HG03139 (cell line): ENCODE measurements at regions not wholly inside any gene's neighbourhood (a gene's known extent, or its start where the extent isn't known, plus 50 kb on each side); places are given as distances from the start of the nearest gene placed in this dataset.
A peak's percentile ranks its signal among the peaks of the same experiment; 100 is the strongest.

Experiments used
- ATAC-seq: cut with Tn5 transposase; IDR thresholded peaks from one replicate; pipeline ENCODE4 v1.9.1; 2021; ENCODE audit not compliant: unreplicated experiment

DNA sequence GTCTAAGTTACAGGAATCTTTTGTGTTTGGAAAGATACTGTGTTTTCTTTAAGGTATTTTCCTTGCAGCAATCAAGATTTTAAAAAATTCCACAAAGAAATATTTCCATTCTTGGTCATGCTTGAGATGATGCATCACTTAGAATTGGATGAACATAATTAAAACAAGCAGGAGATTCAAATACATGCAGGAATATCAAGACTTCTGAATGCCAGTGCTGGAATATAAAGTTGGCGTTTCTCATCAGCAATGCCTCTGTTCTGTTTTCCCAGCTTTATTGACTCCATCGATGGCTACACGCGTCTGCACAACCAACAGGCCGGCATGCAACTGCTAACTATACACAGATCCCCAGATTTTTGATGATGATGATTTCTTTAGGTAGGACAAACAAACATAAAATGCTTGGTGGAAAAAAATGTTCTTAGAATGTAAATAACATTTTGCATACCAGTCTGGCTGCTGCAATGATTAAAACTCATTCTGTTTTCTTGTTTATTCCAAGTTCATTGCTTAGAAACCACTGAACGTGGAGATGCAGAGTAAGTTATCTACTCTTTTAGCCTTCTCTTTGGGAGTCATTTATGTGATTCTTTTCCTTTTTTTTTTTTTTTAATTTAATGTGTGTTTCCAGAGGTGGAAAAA, 91.3 kb upstream of the FAM171A1 start:
- ATAC-seq, result no peak

DNA sequence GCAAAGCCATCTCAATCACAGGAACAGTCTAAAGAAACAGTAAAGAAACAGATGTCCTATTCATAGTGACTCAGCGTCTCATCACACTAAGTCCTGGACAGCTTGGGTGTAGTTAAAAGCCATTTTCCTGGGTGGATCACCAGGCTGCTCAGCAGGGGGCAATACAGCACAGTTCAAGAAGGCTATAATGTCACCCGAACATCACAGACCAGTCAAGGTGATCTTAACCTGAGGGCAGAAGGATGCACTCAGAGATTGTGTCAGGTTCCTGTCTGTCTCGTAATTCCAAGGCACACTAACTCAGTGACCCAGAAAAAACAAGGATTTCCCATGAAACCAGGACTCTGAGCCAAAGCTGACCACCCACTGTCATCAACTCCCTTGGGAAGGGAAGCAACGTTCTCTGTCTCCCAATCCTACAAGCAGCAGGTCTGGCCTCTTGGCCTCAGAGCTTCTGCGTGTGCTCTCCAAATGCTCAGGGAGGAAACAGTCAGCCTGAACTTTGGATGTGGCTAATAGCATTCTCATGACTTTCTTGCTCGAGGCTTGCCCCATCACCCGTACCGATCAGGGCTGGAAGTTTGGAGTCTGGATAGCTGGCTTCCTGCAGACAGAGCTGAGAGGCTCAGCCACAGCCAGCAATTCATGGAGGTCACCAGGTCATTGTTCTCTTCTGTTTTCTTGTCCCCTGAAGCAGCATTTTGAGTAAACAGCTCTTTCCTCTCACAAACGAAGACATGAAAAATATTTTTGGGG, 90.4 kb upstream of the FAM171A1 start:
- ATAC-seq, result no peak

DNA sequence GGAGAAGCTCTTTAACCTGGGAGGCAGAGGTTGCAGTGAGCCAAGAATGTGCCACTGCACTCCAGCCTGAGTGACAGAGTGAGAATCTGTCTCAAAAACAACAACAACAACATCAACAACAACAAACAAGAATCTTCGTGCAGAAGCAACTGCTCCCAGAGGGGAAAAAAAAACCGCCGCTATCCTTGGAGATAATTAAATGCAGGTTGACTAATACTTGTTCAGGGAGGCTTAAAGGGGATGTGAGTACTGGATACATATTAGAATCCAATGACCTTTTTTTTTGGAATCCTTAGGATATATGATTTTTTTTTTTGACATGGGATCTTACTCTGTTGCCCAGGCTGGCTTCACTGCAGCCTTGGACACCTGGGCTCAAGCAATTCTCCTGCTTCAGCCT, 89.6 kb upstream of the FAM171A1 start:
- ATAC-seq, result no peak

DNA sequence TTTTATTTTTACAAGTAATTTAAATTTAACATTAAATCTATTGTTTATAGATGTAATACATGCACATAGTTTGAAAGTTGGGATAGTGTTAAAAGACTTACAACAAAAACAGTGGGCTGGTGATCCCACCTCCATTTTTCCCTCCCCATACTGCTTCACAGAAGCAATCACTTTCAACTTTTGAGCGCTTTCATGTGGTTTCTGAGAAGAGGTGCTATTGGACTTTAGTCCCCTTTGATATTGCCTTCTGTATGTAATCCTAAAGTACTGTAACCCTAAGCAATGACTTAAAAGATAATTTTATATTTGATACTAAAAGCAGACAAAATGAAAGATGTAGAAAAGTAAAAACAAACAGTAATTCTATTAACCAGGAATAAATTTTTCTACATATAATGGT, 88.1 kb upstream of the FAM171A1 start:
- ATAC-seq, result no peak

DNA sequence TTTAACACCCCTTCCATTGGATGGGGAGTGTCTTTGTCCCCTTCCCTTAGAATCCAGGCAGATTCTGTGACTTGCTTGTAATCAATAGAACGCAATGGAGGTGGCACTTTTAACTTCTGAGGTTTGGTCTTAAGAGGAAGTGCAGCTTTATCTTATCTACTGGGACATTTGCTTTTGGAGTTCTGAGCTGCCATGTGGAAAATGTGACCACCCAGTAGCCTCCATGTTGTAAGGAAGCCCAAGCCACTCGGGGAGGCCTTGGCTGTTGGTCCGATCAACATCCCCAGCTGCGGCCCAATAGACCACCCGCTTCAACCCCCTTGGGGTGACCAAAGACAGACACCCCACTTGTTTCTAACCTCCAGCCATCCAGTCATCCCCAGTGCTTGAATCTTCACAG, 86.3 kb upstream of the FAM171A1 start:
- no peak for ATAC-seq

DNA sequence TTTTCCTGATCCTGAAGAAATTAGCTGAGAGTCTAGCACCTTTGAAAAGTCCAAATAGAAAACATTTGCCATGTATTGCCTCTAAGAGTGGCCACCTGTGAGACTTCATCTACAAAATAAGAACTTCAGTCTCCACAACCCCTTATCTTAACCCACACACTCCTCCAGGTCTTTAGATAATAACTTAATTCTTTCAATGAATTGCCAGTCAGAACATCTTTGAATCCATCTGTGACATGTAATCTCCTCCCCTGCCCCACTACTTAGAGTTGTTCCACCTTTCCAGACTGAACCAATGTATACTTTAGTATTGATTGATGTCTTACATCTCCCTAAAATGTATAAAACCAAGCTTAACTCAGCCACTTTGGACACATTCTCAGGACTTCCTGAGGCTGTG, 84.4 kb upstream of the FAM171A1 start:
- ATAC-seq, result no peak

DNA sequence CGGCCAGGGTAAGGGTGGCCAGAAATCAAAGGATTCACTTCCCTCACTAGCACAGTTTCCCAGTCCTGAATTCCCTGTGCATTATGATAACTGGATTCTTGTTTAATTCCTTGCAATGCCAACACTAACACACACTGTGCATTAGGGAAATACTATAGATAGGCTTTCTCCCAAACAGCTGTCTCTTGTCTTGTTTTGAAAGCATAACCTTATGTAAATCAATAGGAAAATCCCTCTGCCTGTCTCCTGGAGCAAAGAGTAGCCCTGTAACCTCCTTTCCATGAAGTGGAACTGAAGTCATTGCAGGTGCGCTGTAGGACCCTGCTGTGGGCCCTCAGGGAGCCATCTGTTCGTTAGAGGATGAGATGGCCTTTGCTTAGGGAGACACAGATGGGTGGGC, 82.8 kb upstream of the FAM171A1 start:
- ATAC-seq, result no peak

DNA sequence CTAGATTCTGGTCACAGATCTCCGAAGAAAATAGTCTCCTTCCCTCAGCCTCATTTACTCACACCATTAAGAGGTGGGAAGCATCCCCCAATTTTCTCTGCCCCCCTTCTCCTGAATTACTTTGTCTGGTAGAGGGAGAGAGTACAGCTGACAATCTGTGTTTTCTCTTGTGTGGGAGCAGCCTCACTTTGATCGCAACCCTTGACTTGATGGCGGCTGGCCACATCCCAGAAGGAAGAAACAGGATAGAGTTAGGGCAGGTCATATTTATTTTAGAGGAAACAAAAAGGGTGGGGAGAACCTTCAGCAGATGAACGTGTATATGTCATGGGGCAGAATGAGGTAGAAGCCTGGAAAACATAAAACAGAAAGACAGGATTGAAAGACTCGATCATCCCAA, 82.4 kb upstream of the FAM171A1 start:
- no peak for ATAC-seq

DNA sequence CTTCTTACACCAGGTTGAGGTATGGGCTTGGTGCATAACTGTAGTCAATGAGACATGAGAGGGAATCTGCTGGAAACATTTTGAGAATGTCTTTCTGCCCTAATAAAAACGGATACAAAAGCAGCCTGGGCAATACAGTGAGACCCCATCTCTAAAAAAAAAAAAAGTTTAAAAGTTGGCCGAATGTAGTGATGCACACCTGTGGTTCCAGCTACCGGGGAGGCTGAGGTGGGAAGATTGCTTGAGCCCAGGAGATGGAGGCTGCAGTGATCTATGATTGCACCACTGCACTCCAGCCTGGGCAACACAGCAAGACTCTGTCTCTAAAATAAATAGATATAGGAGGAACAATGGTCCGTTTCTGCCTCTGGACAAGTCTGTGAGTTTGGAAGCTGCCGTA, 81.5 kb upstream of the FAM171A1 start:
- no peak for ATAC-seq

DNA sequence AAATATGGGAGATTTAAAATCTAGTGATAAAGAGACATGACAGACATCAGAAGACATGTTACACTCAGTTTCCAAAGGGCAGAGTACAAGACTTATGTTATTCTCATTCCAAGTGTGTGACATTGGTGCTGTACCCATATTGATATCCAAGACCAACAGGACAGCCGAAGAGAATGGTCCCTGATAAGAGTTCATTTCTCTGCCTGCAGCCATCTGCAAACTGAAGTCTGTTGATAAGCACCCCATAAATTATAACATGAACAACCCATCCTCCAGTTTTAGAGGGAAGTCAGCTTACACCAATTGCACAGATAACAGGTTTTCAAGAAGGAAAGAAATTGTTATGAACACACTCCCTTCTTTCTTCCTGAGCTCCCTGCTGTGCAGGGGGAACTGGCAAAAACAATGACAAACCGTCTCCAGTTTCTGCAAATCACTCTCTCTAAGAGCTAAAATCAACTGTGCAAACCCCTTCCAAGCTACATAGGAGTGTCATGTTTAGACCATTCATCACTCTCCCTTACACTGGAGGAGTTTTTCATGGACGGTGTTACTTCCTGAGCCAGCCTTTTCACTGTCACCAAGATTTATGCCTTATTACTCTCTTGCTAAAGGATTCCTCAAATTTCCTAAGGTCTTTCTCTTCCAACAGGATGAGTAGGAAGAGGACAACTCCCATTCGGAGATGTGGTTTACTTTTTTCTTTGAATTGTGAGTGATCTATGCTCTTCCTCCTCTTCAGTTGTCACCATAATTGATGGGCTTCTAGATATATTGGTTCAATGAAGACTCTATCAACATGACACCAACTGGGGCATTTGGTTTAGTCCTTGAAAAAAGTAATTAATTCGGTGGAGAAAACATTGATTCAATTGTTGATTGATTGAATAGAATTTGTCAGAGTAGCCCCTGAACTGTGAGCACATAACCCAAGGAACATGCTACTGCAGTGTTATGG, 80.3 kb upstream of the FAM171A1 start:
- no peak for ATAC-seq

DNA sequence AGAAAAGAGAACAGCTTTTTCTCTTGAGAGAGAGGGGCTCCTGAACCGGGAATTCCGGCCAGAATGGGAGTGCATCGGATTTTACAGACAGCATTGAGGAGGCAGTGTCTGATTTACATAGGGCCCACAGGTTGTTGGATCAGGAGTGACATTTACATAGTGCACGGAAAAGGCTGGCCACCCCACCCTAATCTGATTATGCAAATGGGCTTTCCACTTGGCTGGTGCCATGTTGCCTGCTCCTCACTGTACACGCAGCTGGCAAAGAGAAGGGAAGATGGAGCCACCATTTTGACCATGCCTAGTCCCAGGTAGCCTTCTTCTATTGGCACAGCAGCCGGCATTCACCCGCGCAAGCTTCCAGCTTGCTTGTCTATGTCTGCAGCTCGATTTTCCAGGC, 77.5 kb upstream of the FAM171A1 start:
- ATAC-seq, result no peak

DNA sequence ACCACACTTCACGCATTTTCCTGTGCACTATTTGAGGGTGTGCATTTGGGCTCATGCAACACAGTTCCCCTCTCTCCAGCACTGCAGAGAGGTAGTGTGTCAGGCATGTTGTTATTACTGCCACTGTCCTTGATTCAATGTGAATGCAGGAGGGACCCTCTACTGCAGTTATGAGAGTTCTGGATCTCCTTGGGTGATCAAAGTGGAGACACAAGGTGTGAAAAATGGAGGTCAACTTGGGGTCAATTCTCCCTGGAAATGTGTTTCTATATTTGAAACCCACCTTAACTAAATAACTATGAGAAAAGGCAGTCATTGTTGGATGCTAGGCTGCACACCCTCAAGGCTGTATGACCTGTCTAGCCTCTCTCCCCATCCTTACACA, 73.9 kb upstream of the FAM171A1 start:
- no peak for ATAC-seq

DNA sequence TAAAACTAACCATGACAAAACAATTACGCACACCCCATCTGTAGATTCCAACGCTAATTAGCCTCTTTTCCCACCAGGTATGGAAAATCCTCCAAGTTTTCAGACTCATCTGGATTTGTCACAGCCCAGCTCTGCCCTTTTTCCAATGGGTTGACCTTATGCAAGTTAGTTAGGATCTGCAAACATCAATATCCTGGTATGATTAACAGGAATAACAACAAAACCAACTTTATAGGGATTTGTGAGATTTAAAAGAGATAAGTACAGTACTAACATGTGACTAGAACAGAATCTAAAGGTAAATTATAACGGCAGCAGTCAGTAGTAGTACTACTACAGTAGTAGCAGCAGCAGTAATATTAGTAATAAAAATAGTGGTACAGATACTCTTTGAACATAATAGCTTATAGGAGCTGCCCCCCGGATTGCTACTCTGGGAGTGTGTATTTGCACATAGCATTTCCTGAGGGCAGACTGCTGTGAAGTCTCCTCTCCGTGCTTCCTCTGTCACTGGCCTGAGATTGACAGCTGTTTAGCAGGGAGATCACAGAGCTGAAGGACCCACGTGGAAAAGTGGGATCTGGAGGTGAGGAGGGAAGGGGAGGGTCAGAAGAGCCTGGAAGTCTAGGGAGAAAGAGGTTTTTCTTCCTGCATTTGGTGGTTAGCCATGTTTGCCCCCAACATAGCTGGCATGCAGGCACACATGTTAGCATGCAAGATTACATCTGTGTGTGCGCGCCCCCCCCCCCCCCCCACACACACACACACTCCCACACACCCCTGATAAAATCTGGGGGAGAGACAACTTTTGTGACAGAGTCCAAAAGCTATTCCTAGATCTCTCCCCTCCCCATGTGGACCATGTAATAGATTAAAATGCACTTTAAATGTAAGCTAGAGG, 73.3 kb upstream of the FAM171A1 start:
- no peak for ATAC-seq

DNA sequence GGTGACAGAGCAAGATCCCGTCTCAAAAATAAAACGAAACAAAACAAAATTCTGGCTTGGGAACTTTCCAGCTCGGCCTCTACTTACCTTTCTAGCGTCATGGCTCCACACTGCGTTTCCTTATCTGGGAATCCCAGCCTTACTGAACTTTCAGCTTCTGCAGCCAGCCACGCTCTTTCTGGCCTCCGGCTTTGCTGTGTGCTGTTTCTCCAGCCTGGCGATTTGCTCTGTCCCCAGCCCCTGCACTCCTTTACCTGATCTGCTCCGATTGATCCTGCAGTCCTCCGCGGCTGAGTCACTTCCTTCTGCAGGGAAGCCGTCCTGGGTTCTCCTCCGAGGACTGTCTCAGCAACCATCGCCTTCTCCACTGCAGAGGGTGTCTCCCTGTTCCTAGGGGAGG, 71.0 kb upstream of the FAM171A1 start:
- ATAC-seq, result no peak

DNA sequence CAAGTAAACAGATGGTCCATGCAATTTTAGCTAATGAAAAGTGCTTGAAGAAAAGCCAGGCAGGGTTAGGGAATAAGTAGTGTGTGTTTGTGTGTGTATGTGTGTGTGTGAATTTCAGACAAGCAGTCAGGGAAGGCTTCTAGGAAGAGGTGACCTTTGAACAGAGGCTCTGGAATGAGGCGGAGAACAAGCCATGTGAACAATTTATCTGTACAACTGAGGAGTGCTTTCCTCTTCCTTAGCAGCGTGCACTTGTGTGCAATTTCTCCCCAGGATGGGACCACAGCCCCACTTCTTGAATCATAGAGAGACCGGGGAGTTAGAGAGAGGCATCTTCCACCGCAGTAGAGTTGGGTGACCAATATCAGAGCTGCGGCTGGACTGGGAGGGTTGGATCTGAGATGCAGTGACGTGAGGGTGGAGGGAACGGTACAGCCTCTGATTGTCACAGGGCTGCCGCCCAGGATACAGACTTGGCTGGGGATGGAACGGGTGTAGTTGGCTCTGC, 69.2 kb upstream of the FAM171A1 start:
- ATAC-seq, result no peak

DNA sequence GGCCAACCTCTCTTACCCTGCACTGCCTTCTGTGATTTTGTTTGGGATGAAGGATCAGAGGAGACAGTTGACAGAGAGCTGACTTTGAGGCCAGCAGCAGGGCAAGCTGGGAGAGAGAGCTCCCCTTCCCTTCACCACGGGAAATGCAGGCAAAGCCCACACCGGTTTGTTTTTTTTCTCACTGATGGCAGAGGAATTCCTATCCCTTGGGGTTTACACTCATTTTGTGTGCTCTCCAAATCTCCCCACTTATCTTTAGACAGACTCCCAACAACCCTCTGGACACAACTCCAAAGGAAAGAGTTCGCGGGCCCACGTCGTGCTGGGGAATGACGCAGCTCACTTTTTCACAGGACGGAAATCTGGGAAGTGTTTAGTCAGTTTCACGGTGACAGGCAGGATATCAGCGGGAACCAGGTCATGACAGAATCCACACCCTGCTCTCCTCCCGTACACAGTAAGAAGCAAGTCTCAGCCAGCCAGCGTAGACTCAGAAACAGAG, 68.3 kb upstream of the FAM171A1 start:
- ATAC-seq, result no peak

DNA sequence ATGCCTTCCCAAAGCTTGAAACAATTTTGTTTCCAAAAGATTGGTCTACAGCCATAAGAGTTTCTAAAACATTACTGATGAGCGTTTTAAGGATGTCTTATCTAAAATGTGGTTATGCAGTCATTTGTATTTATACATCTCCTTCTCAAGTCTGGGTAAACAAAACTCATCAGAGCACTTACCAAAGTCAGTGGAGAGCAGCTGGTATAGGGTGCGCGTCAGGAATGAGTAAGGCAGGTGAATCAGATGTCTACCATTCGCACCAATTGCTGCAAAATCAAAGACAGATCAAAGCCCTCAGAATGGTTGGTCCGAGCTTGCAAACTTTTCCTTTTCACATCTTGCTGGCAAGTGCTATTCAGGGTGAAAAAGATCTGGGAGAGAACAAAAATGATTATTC, 65.6 kb upstream of the FAM171A1 start:
- no peak for ATAC-seq

DNA sequence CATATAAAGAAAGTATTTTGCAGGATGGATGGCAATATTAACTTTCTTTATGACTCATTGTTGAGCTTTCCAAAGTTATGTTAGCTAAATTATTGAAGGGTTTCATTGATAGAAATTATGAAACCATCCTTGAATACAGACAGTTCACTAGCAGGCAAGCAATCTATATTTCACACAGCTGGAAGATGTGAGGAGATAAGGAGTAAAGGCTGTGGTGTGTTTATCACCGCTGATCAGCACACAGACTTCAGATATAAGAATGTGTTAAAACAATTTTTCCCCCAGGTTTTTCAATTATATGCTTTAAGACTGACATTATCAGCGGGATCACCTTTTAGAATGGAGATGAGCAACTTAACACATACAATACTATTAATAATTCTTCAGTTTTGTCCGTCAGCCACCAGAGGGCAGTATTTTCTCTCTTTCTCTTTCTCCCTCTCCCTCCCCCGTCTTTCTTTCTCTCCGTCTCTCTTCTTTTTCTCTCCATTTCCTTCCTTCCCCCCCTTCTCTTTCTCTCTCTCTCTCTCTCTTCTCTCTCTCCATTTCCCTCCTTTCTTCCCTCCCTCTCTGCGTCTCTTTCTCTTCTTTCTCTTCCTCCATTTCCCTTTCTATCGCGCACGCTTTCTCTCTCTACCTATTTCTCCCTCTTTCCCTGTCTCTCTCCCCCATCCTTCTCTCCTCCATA, 62.9 kb upstream of the FAM171A1 start:
- ATAC-seq, result peak; percentile 76

DNA sequence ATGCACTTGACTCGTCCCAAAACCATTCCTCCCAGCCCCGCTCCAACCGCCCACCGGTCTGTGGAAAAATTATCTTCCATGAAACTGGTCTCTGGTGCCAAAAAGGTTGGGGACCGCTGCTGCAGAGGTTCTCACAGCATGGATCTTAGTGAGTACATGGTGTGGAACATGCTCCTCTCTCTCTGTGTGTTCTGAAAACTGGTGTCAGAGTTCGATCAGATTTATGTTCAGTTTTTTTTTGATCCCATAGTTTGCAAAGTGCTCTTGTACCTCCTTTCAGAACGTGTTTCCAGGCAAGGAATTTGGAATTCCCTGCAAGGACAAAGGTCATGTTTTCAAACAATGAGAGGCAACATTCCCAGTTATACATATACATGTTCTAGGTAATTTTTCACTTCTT, 61.2 kb upstream of the FAM171A1 start:
- no peak for ATAC-seq
